CD14-positive monocyte (primary cell): ENCODE measurements at regions not wholly inside any gene's neighbourhood (a gene's known extent, or its start where the extent isn't known, plus 50 kb on each side); places are given as distances from the start of the nearest gene placed in this dataset.
"Not testable (repeated sequence)": the region's sequence is repeated elsewhere in the genome, so short reads cannot be mapped to it uniquely, and the experiment has no call there.

Experiments used
- DNase-seq, 3 donors: peaks; one replicate each; pipeline ENCODE4 v3.0.0-alpha.2; 2011 to 2022
- H2AFZ ChIP-seq: 2 replicates; pipeline ENCODE4 v1.6.0; 2012; ENCODE audit warnings: mild to moderate bottlenecking, low read depth, low read length, inconsistent platforms; ENCODE audit not compliant: insufficient read depth, poor library complexity, severe bottlenecking
- H3K27ac ChIP-seq, 2 donors: 1 replicate in 1 of 2; 2 replicates in 1 of 2; pipeline ENCODE4 v1.5.1; 2012 to 2013; ENCODE audit warnings: low read length in 2 of 2, control low read depth in 1 of 2, inconsistent platforms in 1 of 2, low read depth in 1 of 2, mild to moderate bottlenecking in 1 of 2
- H3K27me3 ChIP-seq, 2 donors: one replicate each; pipeline versions ENCODE4 v1.6.0 to v1.6.1; 2011 to 2013; ENCODE audit warnings: low read length in 2 of 2; ENCODE audit not compliant: control insufficient read depth in 2 of 2, insufficient read depth in 2 of 2
- H3K36me3 ChIP-seq, 2 donors: replicated peaks in 1 of 2; 1 replicate in 1 of 2; 2 replicates in 1 of 2; pipeline versions ENCODE4 v1.5.1 to v1.6.1; 2012 to 2013; ENCODE audit warnings: low read length in 2 of 2, control low read depth in 1 of 2, inconsistent platforms in 1 of 2, mild to moderate bottlenecking in 1 of 2; ENCODE audit not compliant: insufficient read depth in 2 of 2, control insufficient read depth in 1 of 2
- H3K4me1 ChIP-seq, 2 donors: 1 replicate in 1 of 2; 2 replicates in 1 of 2; pipeline versions ENCODE4 v1.5.1 to v1.6.1; 2012 to 2013; ENCODE audit warnings: low read length in 2 of 2, control low read depth in 1 of 2, inconsistent platforms in 1 of 2, mild to moderate bottlenecking in 1 of 2, moderate library complexity in 1 of 2; ENCODE audit not compliant: insufficient read depth in 2 of 2, control insufficient read depth in 1 of 2
- H3K4me2 ChIP-seq: replicated peaks from 2 replicates; pipeline ENCODE3; 2012; ENCODE audit warnings: low read length, moderate library complexity, mild to moderate bottlenecking; ENCODE audit not compliant: poor library complexity, severe bottlenecking; ENCODE audit errors: extremely low read depth
- H3K4me3 ChIP-seq, 3 experiments: fragments of 200-600 bp in 1 of 3; sonication (generic) in 1 of 3; replicated peaks in 1 of 3; 1 replicate in 2 of 3; 2 replicates in 1 of 3; pipeline ENCODE4 v1.5.1; 2011 to 2013; ENCODE audit warnings: low read length in 3 of 3, mild to moderate bottlenecking in 3 of 3, control low read depth in 2 of 3, low read depth in 2 of 3, inconsistent platforms in 1 of 3, moderate library complexity in 1 of 3
- H3K79me2 ChIP-seq: 2 replicates; pipeline ENCODE4 v1.6.0; 2012; ENCODE audit warnings: mild to moderate bottlenecking, control low read depth, inconsistent platforms, low read length, moderate library complexity; ENCODE audit not compliant: insufficient read depth
- H3K9ac ChIP-seq: 2 replicates; pipeline ENCODE4 v1.6.0; 2017; ENCODE audit warnings: low read length, mild to moderate bottlenecking; ENCODE audit not compliant: insufficient read depth, poor library complexity, severe bottlenecking
- H3K9me3 ChIP-seq, 2 donors: replicated peaks in 1 of 2; 1 replicate in 1 of 2; 2 replicates in 1 of 2; pipeline versions ENCODE4 v1.5.1 to v1.6.1; 2012 to 2013; ENCODE audit warnings: low read length in 2 of 2, control low read depth in 1 of 2; ENCODE audit not compliant: control insufficient read depth in 1 of 2, insufficient read depth in 1 of 2
- H4K20me1 ChIP-seq: 2 replicates; pipeline ENCODE4 v1.6.0; 2012; ENCODE audit warnings: mild to moderate bottlenecking, low read length, control low read depth, moderate library complexity; ENCODE audit not compliant: insufficient read depth
- H3K27ac Mint-ChIP-seq, 7 donors: one replicate each; pipeline ENCODE4 v1.8.0; 2020; ENCODE audit warnings: mild to moderate bottlenecking in 7 of 7, mixed read lengths in 7 of 7, moderate library complexity in 6 of 7, inconsistent platforms in 2 of 7
- H3K27me3 Mint-ChIP-seq, 3 donors: one replicate each; pipeline ENCODE4 v1.8.0; 2021 to 2022; ENCODE audit warnings: low read depth in 3 of 3, mild to moderate bottlenecking in 3 of 3, mixed read lengths in 3 of 3, moderate library complexity in 3 of 3, inconsistent platforms in 1 of 3
- H3K36me3 Mint-ChIP-seq, 2 donors: one replicate each; pipeline ENCODE4 v1.8.0; 2020; ENCODE audit warnings: mixed read lengths in 2 of 2, inconsistent platforms in 1 of 2, mild to moderate bottlenecking in 1 of 2
- H3K4me1 Mint-ChIP-seq: one replicate; pipeline ENCODE4 v1.8.0; 2020; ENCODE audit warnings: mild to moderate bottlenecking, mixed read lengths
- H3K4me3 Mint-ChIP-seq, 2 donors: one replicate each; pipeline ENCODE4 v1.8.0; 2020; ENCODE audit warnings: mild to moderate bottlenecking in 2 of 2, mixed read lengths in 2 of 2, moderate library complexity in 1 of 2
- H3K9me3 Mint-ChIP-seq, 7 donors: one replicate each; pipeline ENCODE4 v1.8.0; 2020 to 2022; ENCODE audit warnings: mixed read lengths in 7 of 7, mild to moderate bottlenecking in 6 of 7, moderate library complexity in 6 of 7, inconsistent platforms in 2 of 7
- CTCF ChIP-seq: fragments of 200-600 bp; IDR thresholded peaks from one replicate; pipeline ENCODE4 v1.8.0; 2022; ENCODE audit warnings: antibody characterized with exemption, mild to moderate bottlenecking
- WGBS: methylation state at CpG from one replicate; pipeline ENCODE4 v1.1.5; 2013; ENCODE audit warnings: missing lambda C conversion rate; ENCODE audit not compliant: insufficient coverage; 5-methylcytosine and 5-hydroxymethylcytosine counted together
- intact Hi-C, 2 donors: fragments of 100-400 bp; cut with micrococcal nuclease; formaldehyde crosslinking; loops; one replicate each; pipeline versions ENCODE4 v1.15.0 to v1.15.1; 2023

- H3K79me2 ChIP-seq, result no peaks in the 10 kb centered on the region
- Mint-ChIP-seq H3K4me3 (no peak overlapping the region), H3K4me1 (no peaks in the 10 kb centered on the region), H3K27me3 (no peaks in the 10 kb centered on the region), H3K27ac (no peak overlapping the region), H3K9me3 (peaks cover 0 to 4% (median 0%) of the 10 kb centered on the region in 7 donors), H3K36me3 (no peaks in the 10 kb centered on the region)
- no peaks in the 10 kb centered on the region for H3K4me1 ChIP-seq
- no peak overlapping the region for H3K4me2 ChIP-seq
- intact Hi-C loops, result no loop called here
- H3K9me3 ChIP-seq, result no peaks in the 10 kb centered on the region
- WGBS, result 70% methylated on average over 2 of the region's 7 CpGs
- no peak overlapping the region for H3K27ac ChIP-seq
- H3K4me3 ChIP-seq, result no peak overlapping the region
- H3K27me3 ChIP-seq, result no peaks in the 10 kb centered on the region
- no peak for TF ChIP-seq CTCF
- H3K9ac ChIP-seq, result no peak overlapping the region
- H4K20me1 ChIP-seq, result no peaks in the 10 kb centered on the region
- H2AFZ ChIP-seq, result no peak overlapping the region
- H3K36me3 ChIP-seq, result no peaks in the 10 kb centered on the region
- DNase-seq, result no peak
These were observed 318.7 kb downstream of the NAP1L3 start for GRCh38 chrX:93354651-93355050.

- intact Hi-C loops, result no loop called here
- Mint-ChIP-seq H3K36me3 (no peaks in the 10 kb centered on the region), H3K27ac (no peak overlapping the region), H3K4me3 (no peak overlapping the region), H3K4me1 (no peaks in the 10 kb centered on the region), H3K9me3 (peaks cover 0 to 6% (median 1%) of the 10 kb centered on the region in 7 donors), H3K27me3 (no peaks in the 10 kb centered on the region)
- Histone ChIP-seq H3K9me3 (peaks cover 0 to 8% of the 10 kb centered on the region in 2 donors), H3K4me3 (no peak overlapping the region), H3K79me2 (no peaks in the 10 kb centered on the region), H3K27me3 (no peaks in the 10 kb centered on the region), H2AFZ (no peak overlapping the region), H3K36me3 (no peaks in the 10 kb centered on the region), H3K27ac (no peak overlapping the region), H3K9ac (no peak overlapping the region), H3K4me1 (no peaks in the 10 kb centered on the region), H3K4me2 (no peak overlapping the region), H4K20me1 (no peaks in the 10 kb centered on the region)
- TF ChIP-seq CTCF, result no peak
- no peak for DNase-seq
- WGBS, result no CpG with 5 or more reads among the region's 3 CpGs
These were observed 327.1 kb downstream of the NAP1L3 start for GRCh38 chrX:93346309-93346708.

GRCh38 chrX:93344287-93344686, 329.1 kb downstream of the NAP1L3 start:
- intact Hi-C loops, H3K79me2 ChIP-seq, DNase-seq, H3K4me3 Mint-ChIP-seq, H3K4me2 ChIP-seq, H3K4me1 Mint-ChIP-seq, H3K4me3 ChIP-seq, H3K36me3 Mint-ChIP-seq, H3K9ac ChIP-seq, H2AFZ ChIP-seq, H3K27ac ChIP-seq, H3K9me3 Mint-ChIP-seq, H3K4me1 ChIP-seq, H3K36me3 ChIP-seq, H3K27ac Mint-ChIP-seq, H3K27me3 Mint-ChIP-seq, H4K20me1 ChIP-seq, H3K9me3 ChIP-seq, H3K27me3 ChIP-seq: not testable (repeated sequence)
- WGBS, result no CpG with 5 or more reads among the region's 2 CpGs
